Fibroblast of skin of right biceps (primary cell): ENCODE measurements at regions not wholly inside any gene's neighbourhood (a gene's known extent, or its start where the extent isn't known, plus 50 kb on each side); places are given as distances from the start of the nearest gene placed in this dataset.

ENCODE experiments used
- DNase-seq: peaks from one replicate; pipeline ENCODE4 v3.0.0-alpha.2; 2013

- DNase-seq = no peak
These were observed 561.6 kb downstream of the RERGL start for GRCh38 chr12:17528394-17528793.

GRCh38 chr12:17527021-17527420 lies 563.0 kb downstream of the RERGL start:
- DNase-seq = no peak

GRCh38 chr12:17511369-17511768 lies 578.6 kb downstream of the RERGL start:
- DNase-seq = no peak

- DNase-seq = no peak
These were observed 582.7 kb downstream of the RERGL start for GRCh38 chr12:17507336-17507735.

GRCh38 chr12:17503742-17504141 lies 586.3 kb downstream of the RERGL start:
- DNase-seq = no peak

GRCh38 chr12:17489452-17489851 lies 600.5 kb downstream of the RERGL start:
- DNase-seq = no peak

- no peak for DNase-seq
These were observed 610.9 kb downstream of the RERGL start for GRCh38 chr12:17478908-17479673.

GRCh38 chr12:17470460-17470859 lies 619.5 kb downstream of the RERGL start:
- no peak for DNase-seq

GRCh38 chr12:17459214-17459613 lies 630.8 kb downstream of the RERGL start:
- no peak for DNase-seq

GRCh38 chr12:17456486-17456885 lies 633.5 kb downstream of the RERGL start:
- no peak for DNase-seq

- no peak for DNase-seq
These were observed 651.9 kb downstream of the RERGL start for GRCh38 chr12:17438141-17438540.

- no peak for DNase-seq
These were observed 673.2 kb downstream of the RERGL start for GRCh38 chr12:17416748-17417147.

- DNase-seq = no peak
These were observed 675.4 kb downstream of the RERGL start for GRCh38 chr12:17414596-17414995.

GRCh38 chr12:17411662-17412061 lies 678.3 kb downstream of the RERGL start:
- no peak for DNase-seq

GRCh38 chr12:17388679-17389078 lies 701.3 kb downstream of the RERGL start:
- DNase-seq = no peak

- DNase-seq = no peak
These were observed 706.7 kb downstream of the RERGL start for GRCh38 chr12:17383321-17383720.

GRCh38 chr12:17381211-17381610 lies 708.8 kb downstream of the RERGL start:
- DNase-seq = no peak

GRCh38 chr12:17372508-17372907 lies 717.5 kb downstream of the RERGL start:
- no peak for DNase-seq

GRCh38 chr12:17371491-17372215 lies 718.3 kb downstream of the RERGL start:
- no peak for DNase-seq

GRCh38 chr12:17370621-17371020 lies 719.4 kb downstream of the RERGL start:
- no peak for DNase-seq

GRCh38 chr12:17369556-17369955 lies 720.4 kb downstream of the RERGL start:
- no peak for DNase-seq

- no peak for DNase-seq
These were observed 728.8 kb downstream of the RERGL start for GRCh38 chr12:17361224-17361623.

GRCh38 chr12:17358835-17359234 lies 731.2 kb downstream of the RERGL start:
- no peak for DNase-seq

- no peak for DNase-seq
These were observed 732.6 kb downstream of the RERGL start for GRCh38 chr12:17357396-17357795.

GRCh38 chr12:17352164-17352563 lies 737.8 kb downstream of the RERGL start:
- DNase-seq = no peak
